KMS-11 (cell line): ENCODE measurements at regions not wholly inside any gene's neighbourhood (a gene's known extent, or its start where the extent isn't known, plus 50 kb on each side); places are given as distances from the start of the nearest gene placed in this dataset.

Source experiments
- H2AFZ ChIP-seq: fragments of 200-600 bp; sonication (generic); 2 replicates; pipeline ENCODE4 v1.6.1; 2016; ENCODE audit warnings: antibody characterized with exemption, mixed run types, low read depth
- H3K27ac ChIP-seq: fragments of 200-600 bp; sonication (generic); 2 replicates; pipeline ENCODE4 v1.6.1; 2016; ENCODE audit warnings: mild to moderate bottlenecking, mixed run types
- H3K27me3 ChIP-seq: fragments of 200-600 bp; sonication (generic); 2 replicates; pipeline ENCODE4 v1.6.1; 2017; ENCODE audit warnings: mild to moderate bottlenecking, low read depth, mixed run types, moderate library complexity; ENCODE audit not compliant: insufficient read depth
- H3K36me3 ChIP-seq: fragments of 200-600 bp; sonication (generic); 2 replicates; pipeline ENCODE4 v1.6.1; 2017; ENCODE audit warnings: mild to moderate bottlenecking, mixed run types; ENCODE audit not compliant: insufficient read depth
- H3K4me1 ChIP-seq: fragments of 200-600 bp; sonication (generic); 2 replicates; pipeline ENCODE4 v1.6.1; 2016; ENCODE audit warnings: mild to moderate bottlenecking, low read depth, mixed run types; ENCODE audit not compliant: poor library complexity, severe bottlenecking
- H3K4me2 ChIP-seq: fragments of 200-600 bp; sonication (generic); 2 replicates; pipeline ENCODE4 v1.7.0; 2016; ENCODE audit warnings: mild to moderate bottlenecking, mixed run types
- H3K4me3 ChIP-seq: fragments of 200-600 bp; sonication (generic); IDR thresholded peaks from 2 replicates; pipeline ENCODE4 v1.6.1; 2017; ENCODE audit warnings: low read depth, low read length, mixed read lengths; ENCODE audit not compliant: insufficient read depth
- H3K79me2 ChIP-seq: fragments of 200-600 bp; sonication (generic); 2 replicates; pipeline ENCODE4 v1.6.1; 2016; ENCODE audit warnings: low read depth, mixed run types; ENCODE audit not compliant: insufficient read depth
- H3K9ac ChIP-seq: fragments of 200-600 bp; sonication (generic); 2 replicates; pipeline ENCODE4 v1.6.1; 2016; ENCODE audit warnings: mild to moderate bottlenecking, mixed run types
- H4K20me1 ChIP-seq: fragments of 200-600 bp; sonication (generic); 2 replicates; pipeline ENCODE4 v1.6.1; 2016; ENCODE audit warnings: mild to moderate bottlenecking, mixed run types; ENCODE audit not compliant: insufficient read depth
- TF ChIP-seq, protein P1 (sequence below): fragments of 200-600 bp; sonication (generic); conservative IDR thresholded peaks from 2 replicates; pipeline ENCODE4 v1.6.1; 2017; ENCODE audit warnings: low read depth, mild to moderate bottlenecking, antibody characterized with exemption, low read length, moderate library complexity, mixed read lengths

DNA sequence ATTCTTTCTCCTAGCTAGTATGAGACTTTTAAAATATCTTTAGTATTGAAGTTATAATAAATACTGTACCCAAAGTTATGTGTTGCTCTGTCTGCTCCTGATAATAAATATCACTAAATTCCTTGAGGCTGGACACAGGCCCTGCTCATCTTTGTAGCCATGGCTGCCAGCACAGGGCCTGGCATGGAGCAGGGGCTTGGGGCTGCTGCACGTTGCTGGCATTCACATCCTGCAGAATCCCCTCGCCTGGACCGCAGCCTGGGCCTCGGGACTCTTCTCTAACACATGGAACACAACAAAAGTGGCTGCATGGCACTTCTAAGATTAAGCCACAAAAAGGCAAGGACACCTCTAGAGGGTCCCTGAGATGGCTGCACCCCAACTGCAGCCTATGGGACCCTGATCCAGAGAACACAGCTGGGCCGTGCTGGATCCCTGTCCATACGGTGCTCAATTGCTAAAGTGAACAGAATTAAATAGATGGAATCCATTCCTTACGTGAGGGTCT is 477.5 kb upstream of the MYT1L start:
- H3K4me3 ChIP-seq, result no peak overlapping the region
- H2AFZ ChIP-seq, result no peak overlapping the region
- no peaks in the 10 kb centered on the region for H3K79me2 ChIP-seq
- no peak overlapping the region for H3K27ac ChIP-seq
- H3K27me3 ChIP-seq, result no peaks in the 10 kb centered on the region
- H3K4me1 ChIP-seq, result no peaks in the 10 kb centered on the region
- H4K20me1 ChIP-seq, result no peaks in the 10 kb centered on the region
- no peaks in the 10 kb centered on the region for H3K36me3 ChIP-seq
- TF ChIP-seq, protein P1, sequence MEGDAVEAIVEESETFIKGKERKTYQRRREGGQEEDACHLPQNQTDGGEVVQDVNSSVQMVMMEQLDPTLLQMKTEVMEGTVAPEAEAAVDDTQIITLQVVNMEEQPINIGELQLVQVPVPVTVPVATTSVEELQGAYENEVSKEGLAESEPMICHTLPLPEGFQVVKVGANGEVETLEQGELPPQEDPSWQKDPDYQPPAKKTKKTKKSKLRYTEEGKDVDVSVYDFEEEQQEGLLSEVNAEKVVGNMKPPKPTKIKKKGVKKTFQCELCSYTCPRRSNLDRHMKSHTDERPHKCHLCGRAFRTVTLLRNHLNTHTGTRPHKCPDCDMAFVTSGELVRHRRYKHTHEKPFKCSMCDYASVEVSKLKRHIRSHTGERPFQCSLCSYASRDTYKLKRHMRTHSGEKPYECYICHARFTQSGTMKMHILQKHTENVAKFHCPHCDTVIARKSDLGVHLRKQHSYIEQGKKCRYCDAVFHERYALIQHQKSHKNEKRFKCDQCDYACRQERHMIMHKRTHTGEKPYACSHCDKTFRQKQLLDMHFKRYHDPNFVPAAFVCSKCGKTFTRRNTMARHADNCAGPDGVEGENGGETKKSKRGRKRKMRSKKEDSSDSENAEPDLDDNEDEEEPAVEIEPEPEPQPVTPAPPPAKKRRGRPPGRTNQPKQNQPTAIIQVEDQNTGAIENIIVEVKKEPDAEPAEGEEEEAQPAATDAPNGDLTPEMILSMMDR, result no peak
- no peak overlapping the region for H3K9ac ChIP-seq
- no peak overlapping the region for H3K4me2 ChIP-seq

DNA sequence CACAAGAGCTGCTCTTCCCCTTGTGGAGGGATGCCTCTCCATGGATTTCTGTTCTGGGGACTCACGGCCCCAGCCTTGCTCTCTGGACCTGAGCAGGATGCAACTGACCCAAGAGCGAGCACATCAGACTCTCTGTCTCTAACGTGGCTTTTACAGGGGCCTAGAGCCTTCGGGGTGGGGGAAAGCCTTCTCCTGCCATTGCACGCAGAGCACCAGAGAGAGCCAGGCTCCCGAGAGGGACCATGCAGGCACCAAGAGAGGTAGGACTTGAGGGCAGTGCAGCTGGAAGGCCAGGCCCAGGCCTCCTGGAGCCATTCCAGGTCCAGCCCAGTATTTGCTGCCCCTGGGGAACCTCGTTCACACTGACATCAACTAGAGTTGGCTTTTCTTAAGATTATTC is 475.6 kb upstream of the MYT1L start:
- Histone ChIP-seq H4K20me1 (no peaks in the 10 kb centered on the region), H3K27me3 (no peaks in the 10 kb centered on the region), H3K4me1 (no peaks in the 10 kb centered on the region), H3K79me2 (no peaks in the 10 kb centered on the region), H3K36me3 (no peaks in the 10 kb centered on the region), H3K4me2 (no peak overlapping the region), H3K4me3 (no peak overlapping the region), H3K9ac (no peak overlapping the region), H2AFZ (no peak overlapping the region), H3K27ac (no peak overlapping the region)
- TF ChIP-seq, protein P1, result no peak

DNA sequence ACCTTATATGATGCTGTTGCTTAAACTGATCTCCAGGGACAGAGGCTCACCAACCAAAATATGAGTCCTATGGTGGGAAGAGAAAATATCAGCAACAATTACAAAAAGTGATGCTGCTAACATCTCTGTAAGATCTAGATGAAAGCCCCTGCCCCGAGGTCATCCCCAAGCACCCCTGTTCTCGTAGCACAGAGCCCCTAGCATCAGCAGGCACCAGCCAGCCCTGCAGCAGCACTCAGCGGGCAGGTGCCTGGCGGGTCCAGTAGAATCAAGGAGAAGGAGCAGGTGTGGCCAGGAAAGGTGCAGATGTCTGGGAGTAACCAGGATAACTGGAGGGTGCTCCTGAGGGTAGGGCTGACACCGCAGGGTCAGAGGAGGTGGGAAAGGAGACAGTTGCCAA is 474.2 kb upstream of the MYT1L start:
- no peaks in the 10 kb centered on the region for H3K27me3 ChIP-seq
- H4K20me1 ChIP-seq, result no peaks in the 10 kb centered on the region
- H3K27ac ChIP-seq, result no peak overlapping the region
- no peaks in the 10 kb centered on the region for H3K36me3 ChIP-seq
- no peak overlapping the region for H3K4me3 ChIP-seq
- H3K79me2 ChIP-seq, result no peaks in the 10 kb centered on the region
- no peaks in the 10 kb centered on the region for H3K4me1 ChIP-seq
- H3K4me2 ChIP-seq, result no peak overlapping the region
- H2AFZ ChIP-seq, result no peak overlapping the region
- TF ChIP-seq, protein P1, result no peak
- H3K9ac ChIP-seq, result no peak overlapping the region

DNA sequence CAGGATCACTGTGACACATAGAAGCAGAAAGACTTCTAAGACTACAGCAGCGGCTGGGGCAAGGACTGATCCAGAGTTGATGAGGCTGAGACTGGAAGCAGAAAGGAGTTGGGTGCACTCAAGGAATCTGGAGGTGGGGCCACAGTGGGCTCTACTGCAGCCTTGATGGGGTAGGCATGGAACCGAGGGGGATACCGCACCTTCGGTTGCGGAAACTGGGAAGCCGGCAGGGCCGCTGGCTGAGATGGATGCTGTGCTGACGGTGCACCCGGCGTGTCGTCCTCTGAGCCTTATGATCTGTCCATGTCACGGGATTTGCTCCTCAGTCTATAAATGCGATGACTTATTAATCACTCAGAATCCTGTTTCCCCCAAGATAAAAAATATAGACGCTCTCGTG is 473.5 kb upstream of the MYT1L start:
- no peak overlapping the region for H3K9ac ChIP-seq
- H3K4me1 ChIP-seq, result no peaks in the 10 kb centered on the region
- H3K27me3 ChIP-seq, result no peaks in the 10 kb centered on the region
- H3K4me3 ChIP-seq, result no peak overlapping the region
- H2AFZ ChIP-seq, result no peak overlapping the region
- TF ChIP-seq, protein P1, result no peak
- H3K36me3 ChIP-seq, result no peaks in the 10 kb centered on the region
- H3K27ac ChIP-seq, result no peak overlapping the region
- no peak overlapping the region for H3K4me2 ChIP-seq
- no peaks in the 10 kb centered on the region for H4K20me1 ChIP-seq
- H3K79me2 ChIP-seq, result no peaks in the 10 kb centered on the region

DNA sequence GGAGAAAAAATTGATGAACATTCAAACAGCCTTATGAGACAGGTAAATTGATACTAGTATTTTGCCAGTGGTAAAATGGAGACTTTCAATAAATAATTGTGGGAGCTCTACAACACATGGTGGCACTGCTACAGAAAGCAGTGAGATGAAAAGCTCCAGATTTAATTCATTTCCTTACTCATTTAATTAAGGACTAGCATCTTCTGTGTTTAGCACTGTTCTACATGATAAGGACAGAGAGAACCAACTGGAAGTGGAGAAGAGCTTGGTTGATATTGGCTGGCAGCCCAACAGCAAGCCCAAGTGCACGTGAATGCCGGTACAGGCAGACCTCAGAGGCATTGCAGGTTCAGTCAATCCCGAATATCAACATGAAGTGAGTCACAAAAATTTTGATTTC is 470.4 kb upstream of the MYT1L start:
- no peak overlapping the region for H3K4me2 ChIP-seq

More for the DNA sequence above, 470.4 kb upstream of the MYT1L start:
- Histone ChIP-seq H3K79me2 (no peaks in the 10 kb centered on the region), H3K4me1 (no peaks in the 10 kb centered on the region), H3K36me3 (no peaks in the 10 kb centered on the region), H2AFZ (no peak overlapping the region), H3K27me3 (no peaks in the 10 kb centered on the region), H3K27ac (no peak overlapping the region), H4K20me1 (no peaks in the 10 kb centered on the region), H3K4me3 (no peak overlapping the region), H3K9ac (no peak overlapping the region)
- TF ChIP-seq, protein P1, result no peak
